ENCODE measurements at regions not wholly inside any gene's neighbourhood (a gene's known extent, or its start where the extent isn't known, plus 50 kb on each side); places are given as distances from the start of the nearest gene placed in this dataset.

DNA sequence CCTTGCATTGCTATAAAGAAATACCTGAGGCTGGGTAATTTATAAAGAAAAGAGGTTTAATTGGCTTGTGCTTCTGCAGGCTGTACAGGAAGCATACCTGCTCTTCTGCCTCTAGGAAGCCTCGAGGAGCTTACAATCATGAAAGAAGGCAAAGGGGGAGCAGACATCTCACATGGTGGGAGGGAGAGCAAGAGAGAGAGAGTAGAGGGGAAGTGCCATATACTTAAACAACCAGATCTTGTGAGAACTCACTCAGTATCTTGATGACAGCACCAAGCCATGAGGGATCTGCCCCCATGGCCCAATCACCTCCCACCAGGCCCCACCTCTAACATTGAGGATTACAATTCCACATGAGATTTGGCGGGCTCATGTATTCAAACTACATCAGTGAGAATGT is 79.1 kb upstream of the HECW1 start:
- TF ChIP-seq, protein P1, sequence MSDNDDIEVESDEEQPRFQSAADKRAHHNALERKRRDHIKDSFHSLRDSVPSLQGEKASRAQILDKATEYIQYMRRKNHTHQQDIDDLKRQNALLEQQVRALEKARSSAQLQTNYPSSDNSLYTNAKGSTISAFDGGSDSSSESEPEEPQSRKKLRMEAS (IDR thresholded peaks at IDR 0.05): no peak
- TF ChIP-seq POLR2A (IDR thresholded peaks at IDR 0.05; ENCODE audit: low read length) (no peak), KDM1A (IDR thresholded peaks at IDR 0.05; ENCODE audit: low read depth) (no peak), HOXA7 (CRISPR knock-in tag; IDR thresholded peaks at IDR 0.05) (no peak), SMC3 (IDR thresholded peaks at IDR 0.05) (no peak), ZFP36 (IDR thresholded peaks at IDR 0.05; ENCODE audit: borderline replicate concordance, partially characterized antibody) (no peak), JUN (IDR thresholded peaks at IDR 0.05) (no peak)
- TF ChIP-seq, protein P2, sequence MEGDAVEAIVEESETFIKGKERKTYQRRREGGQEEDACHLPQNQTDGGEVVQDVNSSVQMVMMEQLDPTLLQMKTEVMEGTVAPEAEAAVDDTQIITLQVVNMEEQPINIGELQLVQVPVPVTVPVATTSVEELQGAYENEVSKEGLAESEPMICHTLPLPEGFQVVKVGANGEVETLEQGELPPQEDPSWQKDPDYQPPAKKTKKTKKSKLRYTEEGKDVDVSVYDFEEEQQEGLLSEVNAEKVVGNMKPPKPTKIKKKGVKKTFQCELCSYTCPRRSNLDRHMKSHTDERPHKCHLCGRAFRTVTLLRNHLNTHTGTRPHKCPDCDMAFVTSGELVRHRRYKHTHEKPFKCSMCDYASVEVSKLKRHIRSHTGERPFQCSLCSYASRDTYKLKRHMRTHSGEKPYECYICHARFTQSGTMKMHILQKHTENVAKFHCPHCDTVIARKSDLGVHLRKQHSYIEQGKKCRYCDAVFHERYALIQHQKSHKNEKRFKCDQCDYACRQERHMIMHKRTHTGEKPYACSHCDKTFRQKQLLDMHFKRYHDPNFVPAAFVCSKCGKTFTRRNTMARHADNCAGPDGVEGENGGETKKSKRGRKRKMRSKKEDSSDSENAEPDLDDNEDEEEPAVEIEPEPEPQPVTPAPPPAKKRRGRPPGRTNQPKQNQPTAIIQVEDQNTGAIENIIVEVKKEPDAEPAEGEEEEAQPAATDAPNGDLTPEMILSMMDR (IDR thresholded peaks at IDR 0.05): no peak
- TF ChIP-seq, protein P3, sequence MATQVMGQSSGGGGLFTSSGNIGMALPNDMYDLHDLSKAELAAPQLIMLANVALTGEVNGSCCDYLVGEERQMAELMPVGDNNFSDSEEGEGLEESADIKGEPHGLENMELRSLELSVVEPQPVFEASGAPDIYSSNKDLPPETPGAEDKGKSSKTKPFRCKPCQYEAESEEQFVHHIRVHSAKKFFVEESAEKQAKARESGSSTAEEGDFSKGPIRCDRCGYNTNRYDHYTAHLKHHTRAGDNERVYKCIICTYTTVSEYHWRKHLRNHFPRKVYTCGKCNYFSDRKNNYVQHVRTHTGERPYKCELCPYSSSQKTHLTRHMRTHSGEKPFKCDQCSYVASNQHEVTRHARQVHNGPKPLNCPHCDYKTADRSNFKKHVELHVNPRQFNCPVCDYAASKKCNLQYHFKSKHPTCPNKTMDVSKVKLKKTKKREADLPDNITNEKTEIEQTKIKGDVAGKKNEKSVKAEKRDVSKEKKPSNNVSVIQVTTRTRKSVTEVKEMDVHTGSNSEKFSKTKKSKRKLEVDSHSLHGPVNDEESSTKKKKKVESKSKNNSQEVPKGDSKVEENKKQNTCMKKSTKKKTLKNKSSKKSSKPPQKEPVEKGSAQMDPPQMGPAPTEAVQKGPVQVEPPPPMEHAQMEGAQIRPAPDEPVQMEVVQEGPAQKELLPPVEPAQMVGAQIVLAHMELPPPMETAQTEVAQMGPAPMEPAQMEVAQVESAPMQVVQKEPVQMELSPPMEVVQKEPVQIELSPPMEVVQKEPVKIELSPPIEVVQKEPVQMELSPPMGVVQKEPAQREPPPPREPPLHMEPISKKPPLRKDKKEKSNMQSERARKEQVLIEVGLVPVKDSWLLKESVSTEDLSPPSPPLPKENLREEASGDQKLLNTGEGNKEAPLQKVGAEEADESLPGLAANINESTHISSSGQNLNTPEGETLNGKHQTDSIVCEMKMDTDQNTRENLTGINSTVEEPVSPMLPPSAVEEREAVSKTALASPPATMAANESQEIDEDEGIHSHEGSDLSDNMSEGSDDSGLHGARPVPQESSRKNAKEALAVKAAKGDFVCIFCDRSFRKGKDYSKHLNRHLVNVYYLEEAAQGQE (IDR thresholded peaks at IDR 0.05): no peak

Data from A549 (cell line).